M059J (cell line): ENCODE measurements at regions not wholly inside any gene's neighbourhood (a gene's known extent, or its start where the extent isn't known, plus 50 kb on each side); places are given as distances from the start of the nearest gene placed in this dataset.
A peak's percentile ranks its signal among the peaks of the same experiment; 100 is the strongest.

Experiments used
- DNase-seq: peaks from one replicate; pipeline ENCODE4 v3.0.0-alpha.2; 2012; ENCODE audit warnings: low read depth

DNA sequence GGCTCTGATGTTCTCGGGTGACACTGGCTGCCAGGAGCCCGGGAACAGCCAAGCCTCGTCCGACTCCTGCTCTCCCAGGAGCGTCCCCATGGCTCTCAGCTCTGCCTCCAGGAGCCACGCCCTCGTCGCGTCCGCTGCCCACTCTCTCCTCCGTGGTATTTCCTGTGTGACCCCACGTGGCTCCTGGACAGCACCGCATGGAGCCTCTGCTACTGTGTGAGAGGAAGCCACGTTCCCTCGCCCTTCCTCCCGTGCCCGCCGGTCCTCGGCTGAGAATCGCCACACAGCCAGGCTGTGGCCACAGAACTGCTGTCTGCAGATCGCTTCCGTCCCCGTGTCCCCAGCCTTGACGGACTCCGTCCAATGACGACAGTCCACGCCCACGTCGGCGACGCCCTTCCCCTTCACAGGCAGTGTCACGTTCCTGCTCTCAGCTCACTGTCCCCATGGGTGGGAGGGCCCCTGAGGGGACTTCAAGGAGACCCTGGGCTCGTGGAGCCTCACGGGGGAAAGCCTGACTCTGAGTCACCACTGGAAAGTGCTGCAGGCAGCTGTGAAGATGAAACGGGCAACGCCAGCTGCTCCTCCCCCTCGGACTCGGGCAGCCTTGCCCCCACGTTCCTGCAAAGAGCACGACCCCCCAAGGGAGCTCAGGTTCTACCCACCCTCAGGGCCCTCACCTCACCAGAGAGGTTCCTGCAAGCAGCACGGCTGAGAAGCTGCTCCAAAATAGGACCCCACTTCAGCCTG lies 458.5 kb downstream of the BRD1 start:
- DNase-seq = no peak

DNA sequence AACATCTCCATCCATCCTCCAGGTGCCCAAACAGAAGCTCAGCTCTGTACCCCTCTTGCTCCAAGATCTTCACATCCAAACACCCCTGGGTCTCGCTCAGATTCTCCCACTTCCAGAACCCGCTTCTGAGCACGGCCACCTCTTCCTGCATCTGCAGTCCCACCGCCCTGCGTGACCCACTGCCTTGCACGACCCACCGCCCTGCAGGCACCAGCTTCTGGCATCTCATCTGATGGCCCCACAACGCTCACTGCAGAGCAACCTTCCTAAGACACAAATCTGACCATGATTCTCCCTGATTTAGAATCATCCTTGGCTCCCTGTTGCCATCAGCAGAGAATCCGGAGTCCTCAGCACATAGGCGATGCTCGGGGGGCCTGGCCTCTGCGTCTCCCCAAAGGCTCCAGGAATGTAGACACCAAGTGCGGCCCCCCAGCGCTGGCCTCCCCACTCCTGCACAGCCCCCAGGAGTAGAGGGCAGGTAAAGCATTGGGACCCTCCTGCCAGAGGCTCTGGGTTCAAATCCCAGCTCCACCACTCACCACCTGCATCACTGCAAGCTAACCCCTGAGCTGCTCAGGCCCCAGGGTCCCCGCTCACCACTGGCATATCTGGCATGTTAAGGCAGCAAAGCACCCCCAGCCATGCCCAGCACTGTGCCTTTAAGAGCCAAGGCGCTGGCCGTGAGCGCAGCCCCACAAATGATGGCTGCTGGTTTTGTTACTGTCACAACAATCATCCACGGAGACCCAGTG lies 459.3 kb downstream of the BRD1 start:
- DNase-seq = no peak

DNA sequence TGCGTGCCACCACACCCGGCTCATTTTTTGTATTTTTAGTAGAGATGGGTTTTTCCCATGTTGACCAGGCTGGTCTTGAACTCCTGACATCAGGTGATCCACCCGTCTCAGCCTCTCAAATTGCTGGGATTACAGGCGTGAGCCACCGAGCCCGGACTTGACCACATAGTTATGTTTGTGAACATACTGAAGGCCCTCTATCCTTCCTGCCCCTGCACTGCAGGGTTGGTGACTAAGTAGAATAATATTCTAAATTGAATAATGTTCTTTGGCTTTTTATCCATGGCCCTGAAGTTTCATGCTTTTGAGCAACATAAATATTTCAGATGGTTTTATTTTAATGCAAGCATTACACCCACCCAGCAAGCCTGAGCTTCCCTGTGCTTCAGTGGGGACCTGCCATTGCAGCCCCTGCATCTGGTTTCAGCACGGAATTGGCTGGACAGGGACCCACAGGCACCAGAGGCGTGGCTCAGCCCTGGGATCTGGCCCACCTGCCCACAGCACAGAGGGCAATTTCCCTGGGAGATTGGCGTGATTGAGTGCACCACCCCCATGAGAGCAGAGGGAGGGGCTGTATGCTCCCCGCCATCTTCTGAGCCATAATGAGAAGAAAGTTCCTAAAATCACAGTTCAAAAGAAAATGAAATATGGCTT lies 460.5 kb downstream of the BRD1 start:
- peak; percentile 23 for DNase-seq

DNA sequence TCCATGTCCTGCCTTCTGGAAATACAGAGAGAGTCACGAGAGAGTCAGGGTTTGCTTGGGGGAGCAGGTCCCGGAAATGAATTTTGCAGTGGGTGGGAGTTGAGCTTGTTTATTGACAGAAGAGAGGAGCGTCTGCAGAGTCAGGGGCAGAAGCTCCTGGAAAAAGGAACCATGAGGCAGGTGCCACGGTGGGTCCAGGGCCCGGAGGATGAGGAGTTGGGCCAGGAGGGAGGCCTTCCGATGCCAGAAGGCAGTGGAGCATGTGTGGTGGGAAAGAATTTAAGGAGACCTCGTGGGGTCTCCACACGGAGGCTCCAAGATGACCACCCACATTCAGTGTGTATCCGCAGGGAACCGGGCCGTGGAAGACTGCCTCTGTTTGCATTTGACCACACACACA lies 461.2 kb downstream of the BRD1 start:
- DNase-seq = no peak

DNA sequence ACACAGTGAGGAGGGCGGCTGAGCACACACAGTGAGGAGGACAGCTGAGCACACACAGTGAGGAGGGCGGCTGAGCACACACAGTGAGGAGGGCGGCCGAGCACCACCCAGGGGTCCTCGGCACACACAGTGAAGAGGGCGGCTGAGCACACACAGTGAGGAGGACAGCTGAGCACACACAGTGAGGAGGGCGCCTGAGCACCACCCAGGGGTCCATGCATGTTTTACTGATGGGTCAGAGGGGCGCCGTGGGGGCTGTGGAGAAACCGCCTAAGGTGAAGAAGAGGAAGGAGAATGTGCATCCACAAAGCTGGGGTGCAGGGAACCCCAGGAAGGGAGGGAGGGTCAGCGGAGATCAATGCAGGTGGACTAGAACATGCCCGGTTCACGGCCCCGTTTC lies 461.8 kb downstream of the BRD1 start:
- no peak for DNase-seq

DNA sequence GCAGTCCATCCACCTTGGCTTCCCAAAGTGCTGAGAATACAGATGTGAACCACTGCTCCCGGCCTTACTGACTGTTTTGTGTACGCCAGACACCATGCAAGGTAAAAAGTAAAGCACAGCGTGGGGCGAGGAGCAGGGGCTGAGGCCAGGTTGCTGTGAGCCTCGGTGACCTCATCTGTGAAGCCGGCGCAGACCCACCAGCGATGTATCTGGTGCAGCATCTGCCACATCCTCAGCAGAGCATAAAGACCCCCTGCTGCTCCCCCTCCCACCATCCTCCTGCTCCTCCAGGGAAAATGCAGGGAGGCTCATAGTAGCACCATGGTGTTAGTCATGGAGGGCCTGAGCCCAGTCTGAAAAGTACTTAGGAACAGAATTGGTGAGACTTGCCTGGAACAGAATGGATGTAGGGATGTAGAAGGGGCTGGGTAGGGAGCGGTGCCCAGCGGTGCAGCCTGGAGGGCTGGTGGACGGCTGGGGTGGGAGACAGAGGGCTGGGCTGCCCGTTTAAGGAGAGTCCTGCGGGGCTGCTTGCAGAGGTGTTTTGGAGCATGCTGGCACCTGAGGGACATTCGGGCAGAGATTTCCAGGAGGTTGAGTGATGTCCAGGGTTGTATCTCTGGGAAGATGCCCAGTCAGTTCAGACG lies 462.4 kb downstream of the BRD1 start:
- no peak for DNase-seq

DNA sequence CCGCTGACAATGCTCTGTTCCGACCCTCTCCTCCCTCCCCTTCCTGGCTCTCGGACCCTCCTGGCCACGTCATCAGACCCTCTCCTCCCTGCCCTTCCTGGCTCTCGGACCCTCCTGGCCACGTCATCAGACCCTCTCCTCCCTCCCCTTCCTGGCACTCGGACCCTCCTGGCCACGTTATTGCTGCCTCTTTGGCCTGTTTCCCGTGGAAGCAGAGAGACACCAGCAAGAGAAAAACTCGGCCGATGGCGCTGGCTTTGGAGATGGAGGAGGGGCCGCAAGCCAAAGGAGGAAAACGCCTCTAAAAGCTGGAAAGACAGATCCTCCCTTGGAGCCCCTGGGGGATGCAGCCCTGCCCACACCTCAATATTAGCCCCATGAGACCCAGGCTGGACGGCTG lies 463.3 kb downstream of the BRD1 start:
- no peak for DNase-seq

DNA sequence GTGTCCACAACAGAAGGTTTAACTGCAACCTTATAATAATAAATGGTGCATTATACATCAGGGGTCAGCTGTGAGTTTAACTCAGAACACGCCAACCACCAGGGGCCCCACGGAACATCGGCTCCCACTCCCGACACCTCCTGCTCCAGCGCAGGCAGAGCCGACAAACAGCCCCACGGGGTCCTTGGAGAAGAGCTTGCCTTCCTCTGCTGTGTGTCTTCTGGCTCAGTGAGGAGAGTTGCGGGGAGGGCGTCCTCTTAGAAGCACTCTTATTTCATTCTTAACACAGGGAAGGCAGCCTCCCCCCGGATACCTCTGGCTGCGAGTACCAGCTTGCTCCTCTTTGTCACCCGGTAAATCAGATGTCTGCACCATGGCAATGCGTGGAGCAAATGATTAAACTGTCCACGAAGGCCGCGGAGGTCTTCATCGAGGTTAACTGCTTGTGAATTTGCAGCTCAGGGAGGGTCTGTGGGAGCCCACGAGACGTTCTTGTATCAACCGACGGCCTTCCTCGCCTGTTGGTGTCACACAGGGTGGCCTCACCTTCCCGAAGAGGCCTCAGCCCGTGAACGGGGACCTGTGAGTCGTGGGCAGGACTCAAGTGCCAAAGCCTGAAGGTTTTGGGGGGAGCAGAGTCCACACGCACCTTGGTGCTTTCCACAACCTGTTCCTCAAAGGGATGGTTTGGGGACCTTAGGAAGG lies 464.0 kb downstream of the BRD1 start:
- DNase-seq = no peak

DNA sequence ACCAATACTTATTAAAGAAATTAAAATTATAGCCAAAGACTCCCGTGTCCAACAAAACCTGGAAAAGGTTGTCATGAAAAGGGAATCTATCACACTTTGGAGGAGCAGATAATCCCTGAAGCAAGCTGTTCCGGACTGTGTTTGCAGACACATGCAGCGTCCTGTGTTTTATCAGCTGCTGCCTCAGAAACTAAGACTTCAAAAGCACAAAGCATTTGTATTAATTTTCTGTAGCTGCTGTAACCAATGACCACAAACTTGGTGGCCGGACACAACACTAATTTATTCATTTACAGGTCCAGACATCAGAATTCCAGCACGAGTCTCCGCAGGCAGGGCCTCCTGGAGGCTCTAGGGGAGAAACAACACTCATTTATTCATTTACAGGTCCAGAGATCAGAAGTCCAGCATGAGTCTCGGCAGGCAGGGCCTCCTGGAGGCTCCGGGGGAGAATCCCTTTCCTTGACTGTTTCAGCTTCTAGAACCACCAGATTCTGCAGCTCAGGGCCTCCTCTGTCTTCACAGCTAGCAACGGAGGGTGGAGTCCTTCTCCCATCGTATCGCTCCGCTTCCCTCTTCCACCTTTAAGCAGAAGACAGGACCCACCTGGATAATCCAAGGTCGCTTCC lies 465.3 kb downstream of the BRD1 start:
- DNase-seq = no peak

DNA sequence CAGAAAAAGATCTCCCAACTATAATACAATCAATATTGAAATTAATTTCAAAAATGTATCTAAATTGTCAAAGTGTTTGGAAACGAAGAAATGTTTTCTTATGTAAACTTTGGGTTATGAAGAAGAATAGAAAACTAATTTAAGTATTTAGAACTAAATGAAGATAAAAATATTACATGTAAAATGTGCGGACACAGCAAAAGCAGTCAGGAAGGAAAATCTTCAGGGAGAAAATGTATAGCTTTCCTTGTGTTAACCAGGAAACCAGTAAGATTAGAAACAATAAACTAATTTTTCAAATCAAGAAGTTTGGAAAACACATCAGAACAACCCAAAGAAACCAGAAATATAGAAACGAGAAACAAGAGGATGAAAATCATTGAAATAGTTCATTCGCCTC lies 466.5 kb downstream of the BRD1 start:
- no peak for DNase-seq

DNA sequence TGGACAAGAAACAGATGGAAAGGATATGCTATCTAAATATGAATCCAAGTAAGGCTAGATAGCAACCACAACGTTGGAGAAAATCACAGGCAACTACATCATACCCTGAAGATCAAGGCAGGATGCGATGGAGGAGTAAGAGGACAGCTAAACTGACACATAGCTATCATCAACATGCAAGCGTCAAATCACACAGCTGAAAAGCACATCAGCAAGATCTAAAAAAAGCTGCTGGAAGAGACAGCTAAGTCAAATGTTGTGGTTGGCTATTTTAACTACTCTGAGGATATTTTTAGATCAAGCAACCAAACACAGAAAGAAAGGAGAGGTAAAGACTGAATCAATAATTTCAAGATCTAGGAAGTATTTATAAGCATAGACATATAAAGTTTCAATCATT lies 466.9 kb downstream of the BRD1 start:
- DNase-seq = no peak

DNA sequence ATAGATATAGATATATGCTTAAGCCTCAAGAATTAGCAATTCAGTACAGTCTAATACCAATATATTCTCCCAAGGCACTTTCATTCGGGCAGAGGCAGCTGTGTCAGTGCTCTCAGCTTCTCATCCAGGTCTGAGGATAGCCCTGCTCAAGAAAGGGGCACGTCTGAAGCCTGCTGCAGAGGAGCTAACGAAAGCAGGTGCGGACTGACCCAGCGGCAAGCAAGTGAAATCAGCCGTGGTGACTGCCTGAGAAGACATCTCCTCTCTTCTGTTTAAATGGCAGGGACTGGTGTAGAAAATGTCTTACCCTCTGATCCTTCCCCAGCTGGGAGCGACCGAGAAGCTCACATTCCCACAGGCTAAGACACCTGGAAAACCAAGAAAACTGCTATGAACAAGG lies 468.6 kb downstream of the BRD1 start:
- no peak for DNase-seq

DNA sequence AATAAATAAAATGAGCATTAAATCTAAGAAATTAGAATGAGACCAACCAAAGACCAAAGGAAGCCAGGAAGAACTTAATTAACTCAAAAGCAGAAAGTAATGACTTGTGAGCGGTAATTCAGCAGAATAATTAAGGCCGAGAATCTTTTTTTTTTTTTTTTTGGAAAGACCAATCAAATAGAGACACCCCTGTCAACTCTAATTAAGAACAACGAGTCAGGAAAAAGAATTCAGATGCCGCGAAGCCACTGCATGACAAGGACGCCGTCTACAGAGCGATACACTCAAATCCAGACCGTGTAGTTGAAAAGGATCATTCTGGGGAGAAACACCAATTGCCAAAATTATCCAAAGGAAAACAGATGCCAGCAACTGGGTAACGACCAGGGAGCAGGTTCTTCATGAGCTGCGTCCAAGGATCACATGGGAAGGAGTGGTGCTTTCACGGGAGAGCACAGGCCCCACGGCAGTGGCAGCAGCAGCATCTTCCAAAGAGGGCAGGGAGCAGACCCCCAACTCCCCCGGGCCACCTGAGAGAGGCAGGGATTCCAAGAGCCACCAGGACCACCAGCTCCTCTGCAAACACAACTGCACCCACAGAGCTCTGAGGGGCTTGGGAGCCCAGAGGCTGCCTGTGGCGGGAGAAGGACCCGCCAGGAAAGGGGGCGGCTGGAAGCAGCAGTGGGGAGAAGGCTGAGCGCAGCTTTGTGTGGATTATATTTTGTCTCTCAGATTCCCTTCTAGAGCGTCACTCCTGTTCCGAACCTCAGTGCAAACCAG lies 469.8 kb downstream of the BRD1 start:
- no peak for DNase-seq

DNA sequence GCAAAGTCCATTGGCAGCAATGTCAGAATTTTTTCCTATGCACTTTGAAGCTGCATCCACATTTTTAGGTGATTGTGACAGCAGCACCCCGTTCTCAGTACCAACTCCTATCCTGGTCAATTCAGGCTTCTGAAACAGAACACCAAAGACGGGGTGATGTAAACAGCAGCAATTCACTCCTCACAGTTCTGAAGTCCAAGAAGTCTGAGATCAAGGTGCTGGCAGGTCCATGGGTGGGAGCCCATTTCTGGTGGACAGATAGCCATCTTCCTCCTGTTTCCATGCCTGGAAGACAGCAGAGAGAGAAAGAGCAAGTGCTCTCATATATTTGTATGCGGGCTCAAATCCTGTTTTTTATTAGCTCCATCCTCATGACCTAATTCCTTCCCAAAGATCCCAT lies 471.2 kb downstream of the BRD1 start:
- DNase-seq = no peak

DNA sequence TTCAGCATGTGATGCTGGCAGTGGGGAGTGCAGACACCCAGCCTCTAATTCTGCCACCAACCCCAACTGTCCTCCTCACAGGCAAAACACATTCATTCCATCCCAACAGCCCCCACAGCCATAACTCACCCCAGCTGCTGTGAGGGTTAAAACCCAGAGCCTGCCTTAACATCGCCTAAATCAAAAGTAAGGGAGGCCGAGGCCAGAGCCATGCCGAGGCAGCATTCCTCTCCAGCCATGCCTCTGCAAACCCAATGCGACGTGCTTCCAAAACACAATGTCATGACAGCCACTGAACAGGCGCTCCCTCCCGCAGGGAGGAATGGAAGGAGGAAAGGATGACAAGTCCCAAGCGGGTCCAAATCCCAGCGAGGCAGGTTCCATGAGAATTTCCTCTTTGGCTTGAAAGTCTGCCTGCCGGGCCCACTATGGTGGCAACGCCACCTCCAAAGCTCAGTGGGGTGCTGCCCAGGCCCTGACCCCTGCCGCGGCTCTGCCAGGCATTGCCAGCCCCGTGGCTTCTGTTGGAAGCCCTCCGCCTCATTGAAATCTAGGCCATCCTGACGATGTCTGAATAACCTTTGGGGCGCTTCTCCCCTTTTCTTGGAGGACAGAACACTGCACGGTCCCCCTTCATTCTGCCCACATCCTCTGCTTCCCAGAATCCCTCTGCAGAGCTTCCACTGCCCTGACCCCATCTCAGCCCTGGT lies 472.3 kb downstream of the BRD1 start:
- no peak for DNase-seq

DNA sequence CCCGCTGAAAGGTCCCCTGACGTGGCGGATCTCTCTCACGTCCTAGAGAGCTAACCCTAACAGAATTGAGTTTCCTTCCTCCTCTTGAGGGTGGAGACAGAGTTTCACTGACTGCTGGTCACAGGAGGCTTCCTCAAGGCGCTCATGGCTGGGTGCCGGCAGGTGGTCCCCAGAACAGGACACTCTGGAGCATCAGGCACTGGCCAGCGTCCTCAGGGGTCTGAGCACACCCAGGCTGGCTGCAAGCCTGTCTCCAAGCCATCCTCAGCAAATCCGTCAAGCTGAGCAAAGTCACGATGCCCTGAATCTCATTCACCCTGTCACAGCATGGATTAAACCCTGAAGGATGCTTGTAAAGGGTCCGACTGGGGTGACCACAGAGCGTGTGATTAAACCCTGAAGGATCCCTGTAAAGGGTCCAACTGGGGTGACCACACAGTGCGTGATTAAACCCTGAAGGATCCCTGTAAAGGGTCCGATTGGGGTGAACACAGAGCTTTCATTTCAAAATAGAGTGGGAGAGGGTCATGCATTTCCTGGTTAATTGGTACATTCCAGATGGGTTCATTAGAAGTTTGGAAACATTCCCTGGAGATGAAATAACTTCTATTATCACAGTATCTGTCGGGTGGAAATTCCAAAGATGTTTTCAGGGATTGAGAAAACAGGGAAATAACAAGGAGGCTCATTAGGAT lies 473.0 kb downstream of the BRD1 start:
- DNase-seq = no peak

DNA sequence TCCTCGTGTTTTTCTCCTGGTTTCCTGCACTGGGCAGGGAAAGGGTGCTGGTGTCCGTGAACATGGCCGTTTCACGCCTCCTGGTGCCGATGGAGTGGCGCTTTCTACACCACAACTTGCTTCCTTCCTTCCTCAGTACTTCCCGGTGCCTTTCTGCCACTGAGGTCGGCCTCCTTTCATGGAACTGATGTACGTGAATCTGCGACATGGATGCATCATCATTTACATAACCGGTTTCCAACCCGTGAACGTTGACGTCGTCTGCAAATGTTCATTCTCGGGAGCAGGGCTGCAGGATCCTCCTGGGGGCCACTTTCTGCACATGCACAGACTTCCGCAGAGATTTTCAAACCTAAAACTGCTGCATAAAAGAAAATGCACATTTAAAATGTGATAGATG lies 474.4 kb downstream of the BRD1 start:
- DNase-seq = no peak

DNA sequence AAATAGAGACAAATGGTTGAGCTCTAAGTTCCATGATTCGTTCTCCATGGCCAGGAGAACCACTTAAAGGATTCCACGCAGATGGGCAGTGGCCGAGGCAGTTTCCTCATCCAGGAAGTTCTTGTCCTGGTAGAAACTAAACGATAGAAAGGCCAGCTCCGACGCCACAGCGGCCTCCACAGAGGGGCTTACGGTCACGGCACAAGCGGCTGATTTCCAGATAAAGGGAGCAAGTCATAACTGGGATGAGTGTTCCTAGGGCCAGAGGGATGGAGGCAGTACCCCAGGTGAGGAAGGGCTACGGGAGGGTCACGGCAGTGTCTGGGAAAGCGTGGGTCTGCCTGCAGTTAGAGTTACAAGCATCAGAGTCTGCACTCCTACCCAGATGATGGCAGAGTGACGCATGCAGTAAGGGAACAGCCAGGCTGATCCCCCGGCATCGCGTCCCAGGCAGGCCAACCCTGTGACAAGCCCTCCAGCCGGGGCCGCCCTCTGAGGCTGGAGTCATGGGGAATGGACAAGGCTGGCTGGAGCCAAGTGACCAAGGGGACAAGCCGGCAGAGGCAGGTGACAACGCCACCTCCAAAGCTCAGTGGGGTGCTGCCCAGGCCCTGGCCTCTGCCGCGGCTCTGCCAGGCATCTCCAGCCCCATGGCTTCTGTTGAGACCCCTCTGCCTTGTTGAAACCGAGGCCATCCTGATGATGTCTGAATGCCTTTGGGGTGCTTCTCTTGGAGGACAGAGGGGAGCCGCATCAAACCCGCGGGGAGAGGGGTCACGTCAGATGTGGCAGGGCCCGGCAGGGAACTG lies 475.1 kb downstream of the BRD1 start:
- no peak for DNase-seq
